ENCODE measurements at regions not wholly inside any gene's neighbourhood (a gene's known extent, or its start where the extent isn't known, plus 50 kb on each side); places are given as distances from the start of the nearest gene placed in this dataset.

GRCh38 chr17:36736201-36737156, 135.1 kb downstream of the MRM1 start:
- TF ChIP-seq, protein P1, sequence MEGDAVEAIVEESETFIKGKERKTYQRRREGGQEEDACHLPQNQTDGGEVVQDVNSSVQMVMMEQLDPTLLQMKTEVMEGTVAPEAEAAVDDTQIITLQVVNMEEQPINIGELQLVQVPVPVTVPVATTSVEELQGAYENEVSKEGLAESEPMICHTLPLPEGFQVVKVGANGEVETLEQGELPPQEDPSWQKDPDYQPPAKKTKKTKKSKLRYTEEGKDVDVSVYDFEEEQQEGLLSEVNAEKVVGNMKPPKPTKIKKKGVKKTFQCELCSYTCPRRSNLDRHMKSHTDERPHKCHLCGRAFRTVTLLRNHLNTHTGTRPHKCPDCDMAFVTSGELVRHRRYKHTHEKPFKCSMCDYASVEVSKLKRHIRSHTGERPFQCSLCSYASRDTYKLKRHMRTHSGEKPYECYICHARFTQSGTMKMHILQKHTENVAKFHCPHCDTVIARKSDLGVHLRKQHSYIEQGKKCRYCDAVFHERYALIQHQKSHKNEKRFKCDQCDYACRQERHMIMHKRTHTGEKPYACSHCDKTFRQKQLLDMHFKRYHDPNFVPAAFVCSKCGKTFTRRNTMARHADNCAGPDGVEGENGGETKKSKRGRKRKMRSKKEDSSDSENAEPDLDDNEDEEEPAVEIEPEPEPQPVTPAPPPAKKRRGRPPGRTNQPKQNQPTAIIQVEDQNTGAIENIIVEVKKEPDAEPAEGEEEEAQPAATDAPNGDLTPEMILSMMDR (IDR thresholded peaks at IDR 0.05): no peak
- ATAC-seq (ENCODE audit: low FRiP score) (no peak), DNase-seq (ENCODE audit: low spot score) (no peak)

DNA sequence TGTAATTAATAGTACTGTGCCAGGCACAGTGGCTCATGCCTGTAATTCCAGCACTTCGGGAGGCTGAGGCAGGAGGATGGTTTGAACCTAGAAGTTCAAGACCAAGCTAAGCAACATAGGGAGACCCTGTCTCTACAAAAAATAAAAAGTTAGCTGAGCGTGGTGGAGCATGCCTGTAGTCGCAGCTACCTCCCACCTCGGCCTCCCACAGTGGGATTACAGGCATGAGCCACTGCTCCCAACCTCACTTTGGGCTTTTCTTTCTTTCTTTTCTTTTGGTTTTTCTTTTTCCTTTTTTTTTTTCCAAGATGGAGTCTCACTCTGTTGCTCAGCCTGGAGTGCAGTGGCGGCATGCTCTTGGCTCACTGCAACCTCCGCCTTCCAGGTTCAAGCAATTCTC, 137.8 kb downstream of the MRM1 start:
- no peak for ATAC-seq (ENCODE audit: low FRiP score)
- TF ChIP-seq, protein P1 (IDR thresholded peaks at IDR 0.05): no peak

DNA sequence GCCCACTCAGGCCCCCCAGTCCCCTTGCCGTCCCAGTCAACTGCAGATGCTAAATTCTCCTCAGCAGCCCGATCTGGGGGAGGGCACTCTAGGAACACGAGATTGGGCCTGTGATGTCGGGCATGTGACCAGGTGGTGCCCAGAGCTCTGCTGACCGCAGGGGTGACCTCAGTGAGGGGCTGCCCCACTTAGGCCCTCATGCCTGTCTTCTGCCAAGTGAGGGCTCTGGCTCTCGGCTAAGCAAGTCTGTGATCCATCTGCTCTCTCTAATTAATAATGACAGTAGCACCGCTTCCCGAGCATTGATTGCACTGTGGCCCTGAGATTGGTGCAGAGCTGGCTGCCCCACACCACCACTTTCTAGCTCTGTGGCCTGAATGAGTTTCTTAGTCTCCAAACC, 138.8 kb downstream of the MRM1 start:
- DNase-seq (ENCODE audit: low spot score) (no peak), ATAC-seq (ENCODE audit: low FRiP score) (no peak)
- TF ChIP-seq, protein P1 (IDR thresholded peaks at IDR 0.05): no peak

More for the DNA sequence above, 137.8 kb downstream of the MRM1 start:
- DNase-seq (ENCODE audit: low spot score): no peak

GRCh38 chr17:36741019-36741902, 139.9 kb downstream of the MRM1 start:
- no peak for DNase-seq (ENCODE audit: low spot score)
- no peak for ATAC-seq (ENCODE audit: low FRiP score)
- TF ChIP-seq, protein P1 (IDR thresholded peaks at IDR 0.05): no peak

- ATAC-seq (ENCODE audit: low FRiP score) (no peak), DNase-seq (ENCODE audit: low spot score) (no peak)
- TF ChIP-seq, protein P1 (IDR thresholded peaks at IDR 0.05): no peak
These were observed 141.1 kb downstream of the MRM1 start for GRCh38 chr17:36742267-36743000.

DNA sequence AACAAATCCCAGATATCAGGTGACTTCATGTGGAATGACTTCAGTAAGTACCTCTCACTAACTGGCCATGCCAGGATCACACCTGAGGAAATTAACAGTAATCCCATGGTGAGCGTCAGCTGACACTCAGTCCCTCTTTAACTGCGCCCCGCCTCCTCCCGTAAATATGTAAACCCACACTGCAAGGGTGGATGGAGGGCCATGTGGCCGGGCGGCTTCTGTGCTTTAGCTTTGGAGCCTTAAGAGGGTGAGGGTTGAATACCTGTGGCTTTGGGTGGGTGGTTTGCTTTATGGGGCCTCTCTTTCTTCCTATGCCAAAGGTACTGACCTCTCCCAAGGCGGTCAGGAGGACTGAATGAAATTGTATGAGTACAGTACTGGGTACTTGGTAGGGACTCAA, 141.7 kb downstream of the MRM1 start:
- DNase-seq (ENCODE audit: low spot score) (no peak), ATAC-seq (ENCODE audit: low FRiP score) (no peak)
- TF ChIP-seq, protein P1 (IDR thresholded peaks at IDR 0.05): no peak
